Posterior cingulate gyrus (tissue), 11 donors: ENCODE measurements at regions not wholly inside any gene's neighbourhood (a gene's known extent, or its start where the extent isn't known, plus 50 kb on each side); places are given as distances from the start of the nearest gene placed in this dataset.
"Not testable (repeated sequence)": the region's sequence is repeated elsewhere in the genome, so short reads cannot be mapped to it uniquely, and the experiment has no call there.

Experiments used
- DNase-seq, 10 donors: peaks; one replicate each; pipeline versions ENCODE4 v3.0.0 to v3.0.0-alpha.2; 2020 to 2021; ENCODE audit warnings: mixed read lengths in 3 of 10
- intact Hi-C: fragments of 100-400 bp; cut with DNase I; formaldehyde crosslinking; loops from one replicate; pipeline ENCODE4 v1.15.1; 2023

- no peak for DNase-seq
- intact Hi-C loops = no loop called here
Observed at GRCh38 chr6:146974351-146974750, 229.9 kb upstream of the STXBP5 start.

GRCh38 chr6:146975093-146975492 is 229.1 kb upstream of the STXBP5 start:
- DNase-seq = no peak
- intact Hi-C loops = no loop called here

- intact Hi-C loops = no loop called here
- DNase-seq = no peak
Observed at GRCh38 chr6:146980900-146981329, 223.3 kb upstream of the STXBP5 start.

GRCh38 chr6:146981981-146982380 is 222.2 kb upstream of the STXBP5 start:
- no peak for DNase-seq
- intact Hi-C loops = no loop called here

- intact Hi-C loops = no loop called here
Observed at GRCh38 chr6:146984251-146984924, 219.8 kb upstream of the STXBP5 start.

GRCh38 chr6:146985111-146985510 is 219.1 kb upstream of the STXBP5 start:
- intact Hi-C loops = no loop called here
- DNase-seq = no peak

More at GRCh38 chr6:146984251-146984924, 219.8 kb upstream of the STXBP5 start:
- DNase-seq = no peak

- intact Hi-C loops = no loop called here
- no peak for DNase-seq
Observed at GRCh38 chr6:146985966-146986365, 218.3 kb upstream of the STXBP5 start.

GRCh38 chr6:146987938-146988337 is 216.3 kb upstream of the STXBP5 start:
- intact Hi-C loops, DNase-seq: not testable (repeated sequence)

GRCh38 chr6:146989860-146990259 is 214.4 kb upstream of the STXBP5 start:
- DNase-seq = no peak
- intact Hi-C loops = no loop called here

- no peak for DNase-seq
- intact Hi-C loops = no loop called here
Observed at GRCh38 chr6:146990284-146990683, 213.9 kb upstream of the STXBP5 start.

GRCh38 chr6:146990821-146991798 is 213.1 kb upstream of the STXBP5 start:
- intact Hi-C loops = no loop called here
- DNase-seq = no peak

- intact Hi-C loops = no loop called here
- DNase-seq = no peak
Observed at GRCh38 chr6:146997062-146997461, 207.2 kb upstream of the STXBP5 start.

GRCh38 chr6:146999766-147000165 is 204.5 kb upstream of the STXBP5 start:
- intact Hi-C loops = no loop called here
- DNase-seq = no peak

- intact Hi-C loops = no loop called here
- no peak for DNase-seq
Observed at GRCh38 chr6:147000545-147001488, 203.4 kb upstream of the STXBP5 start.

GRCh38 chr6:147001621-147002020 is 202.6 kb upstream of the STXBP5 start:
- intact Hi-C loops = no loop called here
- DNase-seq = no peak

GRCh38 chr6:147003186-147003585 is 201.0 kb upstream of the STXBP5 start:
- DNase-seq = no peak
- intact Hi-C loops = no loop called here

- no peak for DNase-seq
- intact Hi-C loops = no loop called here
Observed at GRCh38 chr6:147005499-147005898, 198.7 kb upstream of the STXBP5 start.

- intact Hi-C loops = no loop called here
- no peak for DNase-seq
Observed at GRCh38 chr6:147007441-147007840, 196.8 kb upstream of the STXBP5 start.

GRCh38 chr6:147009358-147009757 is 194.9 kb upstream of the STXBP5 start:
- intact Hi-C loops = no loop called here
- DNase-seq = no peak

- DNase-seq = no peak
- intact Hi-C loops = no loop called here
Observed at GRCh38 chr6:147015674-147016073, 188.5 kb upstream of the STXBP5 start.

- no peak for DNase-seq
- intact Hi-C loops = no loop called here
Observed at GRCh38 chr6:147016440-147016839, 187.8 kb upstream of the STXBP5 start.
